ENCODE measurements at regions not wholly inside any gene's neighbourhood (a gene's known extent, or its start where the extent isn't known, plus 50 kb on each side); places are given as distances from the start of the nearest gene placed in this dataset.

DNA sequence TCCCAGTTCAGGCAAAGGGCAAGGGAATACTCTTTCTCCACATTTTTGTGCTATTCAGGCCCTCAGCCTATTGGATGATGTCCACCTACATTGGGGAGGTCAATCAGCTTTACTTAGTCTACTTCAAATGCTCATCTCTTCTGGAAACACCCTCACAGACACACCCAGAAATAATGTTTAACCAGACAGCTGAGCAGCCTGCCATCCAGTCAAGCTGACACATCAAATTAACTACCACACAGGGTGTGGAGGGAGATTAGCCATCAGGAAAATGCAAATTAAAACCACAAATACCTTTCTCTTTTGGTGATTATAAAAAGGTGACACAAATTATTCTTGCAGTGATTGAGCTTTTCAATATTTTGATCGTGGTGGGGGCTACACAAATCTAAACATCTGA, 74.7 kb upstream of the FZD8 start:
- TF ChIP-seq, protein P1, sequence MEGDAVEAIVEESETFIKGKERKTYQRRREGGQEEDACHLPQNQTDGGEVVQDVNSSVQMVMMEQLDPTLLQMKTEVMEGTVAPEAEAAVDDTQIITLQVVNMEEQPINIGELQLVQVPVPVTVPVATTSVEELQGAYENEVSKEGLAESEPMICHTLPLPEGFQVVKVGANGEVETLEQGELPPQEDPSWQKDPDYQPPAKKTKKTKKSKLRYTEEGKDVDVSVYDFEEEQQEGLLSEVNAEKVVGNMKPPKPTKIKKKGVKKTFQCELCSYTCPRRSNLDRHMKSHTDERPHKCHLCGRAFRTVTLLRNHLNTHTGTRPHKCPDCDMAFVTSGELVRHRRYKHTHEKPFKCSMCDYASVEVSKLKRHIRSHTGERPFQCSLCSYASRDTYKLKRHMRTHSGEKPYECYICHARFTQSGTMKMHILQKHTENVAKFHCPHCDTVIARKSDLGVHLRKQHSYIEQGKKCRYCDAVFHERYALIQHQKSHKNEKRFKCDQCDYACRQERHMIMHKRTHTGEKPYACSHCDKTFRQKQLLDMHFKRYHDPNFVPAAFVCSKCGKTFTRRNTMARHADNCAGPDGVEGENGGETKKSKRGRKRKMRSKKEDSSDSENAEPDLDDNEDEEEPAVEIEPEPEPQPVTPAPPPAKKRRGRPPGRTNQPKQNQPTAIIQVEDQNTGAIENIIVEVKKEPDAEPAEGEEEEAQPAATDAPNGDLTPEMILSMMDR (IDR thresholded peaks at IDR 0.05; ENCODE audit: borderline replicate concordance, control extremely low read depth, extremely low read depth, insufficient read depth, missing control alignments), result no peak
- in situ Hi-C loops (cut with MboI; ENCODE audit: low sequenced_read_pairs, unreplicated experiment), result no loop called here
- no peak for DNase-seq (ENCODE audit: low spot score)

- TF ChIP-seq, protein P1 (IDR thresholded peaks at IDR 0.05; ENCODE audit: borderline replicate concordance, control extremely low read depth, extremely low read depth, insufficient read depth, missing control alignments), result no peak
- in situ Hi-C loops (cut with MboI; ENCODE audit: low sequenced_read_pairs, unreplicated experiment), result no loop called here
- no peak for DNase-seq (ENCODE audit: low spot score)
Measured at GRCh38 chr10:35712486-35712885, 70.4 kb upstream of the FZD8 start.

- TF ChIP-seq, protein P1 (IDR thresholded peaks at IDR 0.05; ENCODE audit: borderline replicate concordance, control extremely low read depth, extremely low read depth, insufficient read depth, missing control alignments), result no peak
- DNase-seq (ENCODE audit: low spot score), result no peak
Measured at GRCh38 chr10:35711615-35712411, 69.7 kb upstream of the FZD8 start.

DNA sequence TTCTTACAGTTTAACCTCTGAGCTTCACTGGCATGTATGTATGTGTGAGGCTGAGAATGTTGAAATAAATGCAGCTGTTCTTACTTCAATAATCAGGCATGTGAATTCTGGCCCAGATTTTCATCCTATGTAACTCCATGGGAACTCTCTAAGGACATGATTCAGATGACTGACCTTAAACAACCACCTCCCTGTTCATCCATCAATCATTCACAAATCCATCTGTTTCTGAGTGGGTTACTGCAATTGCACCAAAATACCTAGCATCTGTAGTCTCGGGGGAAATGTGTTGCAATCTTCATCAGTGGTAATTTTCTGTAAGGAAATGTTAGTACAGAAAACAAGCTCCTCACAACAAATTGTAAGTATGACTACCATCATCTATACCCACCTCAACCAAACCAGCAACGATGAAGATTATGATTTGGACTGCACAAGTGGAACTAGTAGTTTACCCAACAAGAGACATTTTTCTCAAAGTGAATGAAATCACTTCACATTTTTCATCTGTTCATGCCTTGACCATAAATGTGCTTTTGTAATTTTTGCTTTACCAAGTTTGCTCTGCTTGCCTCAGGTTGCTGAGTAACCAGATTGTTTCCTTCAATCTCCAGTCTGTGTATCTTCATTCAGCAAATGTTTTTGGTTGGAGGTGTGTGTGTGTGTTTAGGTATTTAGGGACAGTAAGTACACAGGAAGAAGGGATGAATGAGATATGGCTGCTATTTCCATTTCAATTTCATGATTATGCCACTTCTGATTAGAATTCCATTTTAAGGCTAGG, 65.7 kb upstream of the FZD8 start:
- TF ChIP-seq, protein P1 (IDR thresholded peaks at IDR 0.05; ENCODE audit: borderline replicate concordance, control extremely low read depth, extremely low read depth, insufficient read depth, missing control alignments), result no peak
- in situ Hi-C loops (cut with MboI; ENCODE audit: low sequenced_read_pairs, unreplicated experiment), result no loop called here
- no peak for DNase-seq (ENCODE audit: low spot score)

More at GRCh38 chr10:35711615-35712411, 69.7 kb upstream of the FZD8 start:
- in situ Hi-C loops (cut with MboI; ENCODE audit: low sequenced_read_pairs, unreplicated experiment), result no loop called here

DNA sequence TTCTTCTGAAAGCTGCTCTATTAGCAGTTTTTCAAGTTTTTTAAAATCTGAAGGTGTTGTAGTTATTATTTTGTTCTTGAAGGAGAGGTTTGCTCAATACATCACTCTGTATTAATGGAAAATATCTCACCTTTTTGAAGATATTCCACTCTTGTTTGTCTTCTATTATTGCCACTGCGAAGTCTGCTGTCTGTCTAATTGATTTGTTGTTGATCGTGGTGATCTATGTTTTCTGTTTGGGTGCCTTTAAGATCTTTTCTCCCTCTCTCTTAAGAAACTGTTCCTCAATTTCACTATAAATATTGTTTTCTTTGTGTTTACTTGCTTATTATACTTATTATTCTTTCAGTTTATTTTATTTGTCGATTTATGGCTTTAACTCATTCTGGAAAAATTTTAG, 64.9 kb upstream of the FZD8 start:
- DNase-seq (ENCODE audit: low spot score), result no peak
- in situ Hi-C loops (cut with MboI; ENCODE audit: low sequenced_read_pairs, unreplicated experiment), result no loop called here
- TF ChIP-seq, protein P1 (IDR thresholded peaks at IDR 0.05; ENCODE audit: borderline replicate concordance, control extremely low read depth, extremely low read depth, insufficient read depth, missing control alignments), result no peak

- in situ Hi-C loops (cut with MboI; ENCODE audit: low sequenced_read_pairs, unreplicated experiment), result no loop called here
- no peak for DNase-seq (ENCODE audit: low spot score)
- TF ChIP-seq, protein P1 (IDR thresholded peaks at IDR 0.05; ENCODE audit: borderline replicate concordance, control extremely low read depth, extremely low read depth, insufficient read depth, missing control alignments), result no peak
Measured at GRCh38 chr10:35705671-35706070, 63.6 kb upstream of the FZD8 start.
